H1 (cell line): ENCODE measurements at regions not wholly inside any gene's neighbourhood (a gene's known extent, or its start where the extent isn't known, plus 50 kb on each side); places are given as distances from the start of the nearest gene placed in this dataset.

Experiments used
- CTCF ChIA-PET: fragments of 300-600 bp; sonication (Branson Sonifier 250); formaldehyde crosslinking; loops from one replicate; lab custom pipeline; 2021; ENCODE audit not compliant: partially characterized antibody; lab: Charles Lee
- POLR2A ChIA-PET: fragments of 300-600 bp; sonication (Branson Sonifier 250); formaldehyde crosslinking; loops from one replicate; lab custom pipeline; 2021; ENCODE audit warnings: inconsistent platforms; ENCODE audit not compliant: partially characterized antibody; lab: Charles Lee
- DNase-seq, 2 experiments: peaks; one replicate each; pipeline versions ENCODE4 v3.0.0 to v3.0.0-alpha.2; 2010 to 2022; ENCODE audit warnings: low spot score in 2 of 2, low read depth in 1 of 2, mixed read lengths in 1 of 2
- FAIRE-seq: peaks from 2 replicates; lab custom pipeline; 2011; peaks lifted over from hg19 to GRCh38; lab: Jason Lieb, UNC
- H2AFZ ChIP-seq: 2 replicates; pipeline ENCODE4 v1.8.1; 2012; ENCODE audit warnings: low read length, inconsistent platforms
- H2AK5ac ChIP-seq: 2 replicates; pipeline ENCODE4 v1.6.1; 2013; ENCODE audit warnings: low read depth, low read length
- H2BK120ac ChIP-seq: replicated peaks from 2 replicates; pipeline ENCODE3; 2013; ENCODE audit warnings: low read depth, low read length, inconsistent platforms
- H2BK12ac ChIP-seq: 2 replicates; pipeline ENCODE4 v1.6.1; 2013; ENCODE audit warnings: low read depth, low read length
- H2BK15ac ChIP-seq: 2 replicates; pipeline ENCODE4 v1.6.1; 2013; ENCODE audit warnings: low read length
- H2BK20ac ChIP-seq: 2 replicates; pipeline ENCODE4 v1.6.1; 2013; ENCODE audit warnings: low read length
- H2BK5ac ChIP-seq: 2 replicates; pipeline ENCODE4 v1.6.1; 2013; ENCODE audit warnings: low read depth, low read length
- H3K14ac ChIP-seq: 2 replicates; pipeline ENCODE4 v1.6.1; 2013; ENCODE audit warnings: inconsistent platforms; ENCODE audit not compliant: insufficient read length
- H3K18ac ChIP-seq: 2 replicates; pipeline ENCODE4 v1.6.1; 2013; ENCODE audit warnings: low read length; ENCODE audit errors: extremely low read depth
- H3K23ac ChIP-seq: 2 replicates; pipeline ENCODE4 v1.6.1; 2013; ENCODE audit warnings: inconsistent platforms; ENCODE audit not compliant: insufficient read length
- H3K23me2 ChIP-seq: 2 replicates; pipeline ENCODE4 v1.6.1; 2013; ENCODE audit warnings: low read depth, low read length
- H3K27ac ChIP-seq: 2 replicates; pipeline ENCODE4 v1.6.1; 2011; ENCODE audit warnings: low read depth, low read length, inconsistent platforms
- H3K27me3 ChIP-seq, 4 experiments: replicated peaks in 1 of 4; 1 replicate in 1 of 4; 2 replicates in 3 of 4; pipeline versions ENCODE4 v1.6.1 to v1.8.1; 2011 to 2013; ENCODE audit warnings: low read length in 3 of 4, mild to moderate bottlenecking in 3 of 4, inconsistent platforms in 2 of 4, mixed read lengths in 2 of 4, moderate library complexity in 1 of 4; ENCODE audit not compliant: control insufficient read depth in 3 of 4, insufficient read depth in 3 of 4; ENCODE audit errors: extremely low read depth in 1 of 4
- H3K36me3 ChIP-seq, 4 experiments: 2 replicates each; pipeline versions ENCODE4 v1.6.1 to v1.8.1; 2011 to 2013; ENCODE audit warnings: mild to moderate bottlenecking in 4 of 4, low read length in 3 of 4, moderate library complexity in 2 of 4, control low read depth in 1 of 4, inconsistent platforms in 1 of 4; ENCODE audit not compliant: insufficient read depth in 4 of 4, control insufficient read depth in 2 of 4
- H3K4ac ChIP-seq: replicated peaks from 2 replicates; pipeline ENCODE3; 2013; ENCODE audit warnings: low read length, low read depth, mixed read lengths, inconsistent platforms; ENCODE audit not compliant: insufficient read length
- H3K4me1 ChIP-seq, 4 experiments: replicated peaks in 1 of 4; 1 replicate in 1 of 4; 2 replicates in 3 of 4; pipeline versions ENCODE4 v1.6.1 to v1.8.1; 2011 to 2013; ENCODE audit warnings: low read length in 3 of 4, inconsistent platforms in 2 of 4, mixed read lengths in 1 of 4; ENCODE audit not compliant: insufficient read depth in 4 of 4, control insufficient read depth in 3 of 4
- H3K4me2 ChIP-seq, 2 experiments: 2 replicates each; pipeline versions ENCODE4 v1.6.1 to v1.8.1; 2011 to 2013; ENCODE audit warnings: low read depth in 2 of 2, low read length in 2 of 2, control low read depth in 1 of 2, inconsistent platforms in 1 of 2, mild to moderate bottlenecking in 1 of 2; ENCODE audit not compliant: insufficient read depth in 1 of 2
- H3K4me3 ChIP-seq, 4 experiments: fragments of 200-600, 300-600 bp in 1 of 4; sonication (generic), shearing (Covaris generic), sonication (Bioruptor Twin) in 1 of 4; 2 replicates each; pipeline versions ENCODE4 v1.5.1 to v1.8.1; 2011 to 2016; ENCODE audit warnings: low read length in 4 of 4, low read depth in 3 of 4, control low read depth in 2 of 4, inconsistent platforms in 2 of 4, mild to moderate bottlenecking in 2 of 4, mixed read lengths in 1 of 4, moderate library complexity in 1 of 4; ENCODE audit not compliant: insufficient read depth in 2 of 4; ENCODE audit errors: extremely low read depth in 1 of 4
- H3K56ac ChIP-seq: replicated peaks from 2 replicates; pipeline ENCODE3; 2013; ENCODE audit warnings: low read depth, mild to moderate bottlenecking, mixed read lengths, low read length, inconsistent platforms; ENCODE audit not compliant: insufficient read length
- H3K79me1 ChIP-seq: 2 replicates; pipeline ENCODE4 v1.6.1; 2013; ENCODE audit warnings: low read depth, low read length, control low read depth
- H3K79me2 ChIP-seq, 2 experiments: 2 replicates each; pipeline versions ENCODE4 v1.6.1 to v1.8.1; 2012 to 2013; ENCODE audit warnings: low read length in 2 of 2, mild to moderate bottlenecking in 2 of 2, inconsistent platforms in 1 of 2; ENCODE audit not compliant: insufficient read depth in 2 of 2, control insufficient read depth in 1 of 2
- H3K9ac ChIP-seq, 4 experiments: replicated peaks in 1 of 4; 1 replicate in 1 of 4; 2 replicates in 3 of 4; pipeline versions ENCODE4 v1.6.1 to v1.8.1; 2011 to 2013; ENCODE audit warnings: low read depth in 3 of 4, low read length in 3 of 4, control low read depth in 2 of 4, mild to moderate bottlenecking in 2 of 4, moderate library complexity in 2 of 4, inconsistent platforms in 1 of 4; ENCODE audit errors: extremely low read depth in 1 of 4
- H3K9me3 ChIP-seq, 2 experiments: 2 replicates each; pipeline versions ENCODE4 v1.6.1 to v1.8.1; 2012 to 2013; ENCODE audit warnings: mild to moderate bottlenecking in 2 of 2, moderate library complexity in 2 of 2, control low read depth in 1 of 2, inconsistent platforms in 1 of 2, low read depth in 1 of 2, low read length in 1 of 2, mixed read lengths in 1 of 2; ENCODE audit not compliant: insufficient read depth in 2 of 2
- H4K20me1 ChIP-seq, 2 experiments: replicated peaks in 1 of 2; 2 replicates each; pipeline versions ENCODE3 to v1.8.1; 2011 to 2013; ENCODE audit warnings: inconsistent platforms in 2 of 2, low read length in 2 of 2, mild to moderate bottlenecking in 1 of 2; ENCODE audit not compliant: insufficient read depth in 2 of 2, control insufficient read depth in 1 of 2
- H4K5ac ChIP-seq: 2 replicates; pipeline ENCODE4 v1.6.1; 2013; ENCODE audit warnings: low read length, low read depth, mixed read lengths, inconsistent platforms; ENCODE audit not compliant: insufficient read length
- H4K8ac ChIP-seq: 2 replicates; pipeline ENCODE4 v1.8.0; 2013; ENCODE audit warnings: mild to moderate bottlenecking, moderate library complexity, low read length, inconsistent platforms; ENCODE audit not compliant: insufficient read depth; ENCODE audit errors: extremely low read depth
- H4K91ac ChIP-seq: replicated peaks from 2 replicates; pipeline ENCODE3; 2013; ENCODE audit warnings: low read length, mixed read lengths, inconsistent platforms; ENCODE audit not compliant: insufficient read length
- JUN ChIP-seq: IDR thresholded peaks from 2 replicates; pipeline ENCODE4 v1.6.1; 2011; ENCODE audit warnings: low read depth, mild to moderate bottlenecking, improper control_type of control experiment, low read length
- KDM4A ChIP-seq: IDR thresholded peaks from one replicate; pipeline ENCODE4 v1.7.1; 2012; ENCODE audit warnings: low read depth, mild to moderate bottlenecking, moderate library complexity, low read length, inconsistent platforms; ENCODE audit not compliant: severe bottlenecking
- MAFK ChIP-seq: IDR thresholded peaks from 2 replicates; pipeline ENCODE4 v1.6.1; 2012; ENCODE audit warnings: low read depth, mild to moderate bottlenecking, improper control_type of control experiment, low read length
- RBBP5 ChIP-seq: IDR thresholded peaks from 2 replicates; pipeline ENCODE4 v1.7.1; 2012; ENCODE audit warnings: low read depth, mild to moderate bottlenecking, inconsistent platforms, low read length, moderate library complexity, borderline replicate concordance
- WGBS, 2 experiments: shearing (Covaris generic) in 1 of 2; methylation state at CpG; one replicate each; pipeline versions ENCODE4 v1.1.6 to v1.1.7; 2013 to 2015; ENCODE audit warnings: low lambda C conversion rate in 2 of 2, mixed read lengths in 2 of 2, inconsistent platforms in 1 of 2, low coverage in 1 of 2, missing lambda C conversion rate in 1 of 2; ENCODE audit not compliant: insufficient replicate concordance in 2 of 2, insufficient coverage in 1 of 2, insufficient read length in 1 of 2; ENCODE audit errors: extremely low coverage in 1 of 2, missing lambda C conversion rate in 1 of 2; 5-methylcytosine and 5-hydroxymethylcytosine counted together

- Histone ChIP-seq H4K8ac (no peak overlapping the region), H2BK15ac (no peak overlapping the region), H3K4me3 (no peak overlapping the region), H3K56ac (no peak overlapping the region), H3K27me3 (no peaks in the 10 kb centered on the region), H3K27ac (no peak overlapping the region), H4K5ac (no peak overlapping the region), H2BK120ac (no peak overlapping the region), H2AK5ac (no peak overlapping the region), H2BK20ac (no peak overlapping the region), H3K79me1 (no peaks in the 10 kb centered on the region), H3K18ac (no peak overlapping the region), H3K4me1 (no peaks in the 10 kb centered on the region; a peak in 1 of 7 replicates), H2BK5ac (no peak overlapping the region)
- no peak for DNase-seq
- CTCF ChIA-PET, result interaction anchor here (0.8 to 1.7 kb wide), 2 partner anchors 8 to 27 kb away, joined by 3 to 4 read pairs; no protein-coding TSS in a partner anchor
- no peak for TF ChIP-seq MAFK
- TF ChIP-seq RBBP5, result no peak
- no peak for TF ChIP-seq KDM4A
- no peak for TF ChIP-seq JUN
- TF ChIP-seq, all 59 proteins: peak for 0
- 73% methylated on average over 4 of the region's 4 CpGs; no CpG with 5 or more reads in 1 of the 2 experiments for WGBS, 2 experiments
- no peak overlapping the region for H3K4ac ChIP-seq
- no peak overlapping the region for H3K9ac ChIP-seq
- no peaks in the 10 kb centered on the region for H3K79me2 ChIP-seq
- POLR2A ChIA-PET, result no interaction called here
- no peak overlapping the region for H3K14ac ChIP-seq
- H3K23ac ChIP-seq, result no peak overlapping the region
- no peaks in the 10 kb centered on the region for H3K23me2 ChIP-seq
- no peak overlapping the region for H3K4me2 ChIP-seq
- no peak overlapping the region for H2AFZ ChIP-seq
- H3K36me3 ChIP-seq, result no peaks in the 10 kb centered on the region; a peak in 1 of 8 replicates
- no peak for FAIRE-seq
- H4K20me1 ChIP-seq, result no peaks in the 10 kb centered on the region
- H2BK12ac ChIP-seq, result no peak overlapping the region
- peaks cover 0 to under 1% of the 10 kb centered on the region in 2 experiments; a peak in 2 of 4 replicates for H3K9me3 ChIP-seq
- H4K91ac ChIP-seq, result no peak overlapping the region
These were observed 139.0 kb upstream of the GDF10 start for GRCh38 chr10:47160967-47161366.
